ENCODE measurements at regions not wholly inside any gene's neighbourhood (a gene's known extent, or its start where the extent isn't known, plus 50 kb on each side); places are given as distances from the start of the nearest gene placed in this dataset.

- DNase-seq: no peak
Observed at GRCh38 chr13:91101381-91101780, 246.1 kb upstream of the MIR17HG start.

GRCh38 chr13:91105270-91105669, 242.2 kb upstream of the MIR17HG start:
- no peak for DNase-seq

- DNase-seq: no peak
Observed at GRCh38 chr13:91106565-91106964, 240.9 kb upstream of the MIR17HG start.

- no peak for DNase-seq
Observed at GRCh38 chr13:91108315-91108714, 239.2 kb upstream of the MIR17HG start.

GRCh38 chr13:91111476-91112200, 235.8 kb upstream of the MIR17HG start:
- no peak for DNase-seq

GRCh38 chr13:91112201-91112923, 235.1 kb upstream of the MIR17HG start:
- no peak for DNase-seq

- no peak for DNase-seq
Observed at GRCh38 chr13:91112924-91113277, 234.6 kb upstream of the MIR17HG start.

GRCh38 chr13:91115776-91116175, 231.7 kb upstream of the MIR17HG start:
- no peak for DNase-seq

GRCh38 chr13:91117351-91117750, 230.1 kb upstream of the MIR17HG start:
- DNase-seq: no peak

GRCh38 chr13:91119643-91120042, 227.8 kb upstream of the MIR17HG start:
- DNase-seq: no peak

- no peak for DNase-seq
Observed at GRCh38 chr13:91122766-91123165, 224.7 kb upstream of the MIR17HG start.

- no peak for DNase-seq
Observed at GRCh38 chr13:91123456-91124127, 223.9 kb upstream of the MIR17HG start.

GRCh38 chr13:91126806-91127205, 220.7 kb upstream of the MIR17HG start:
- no peak for DNase-seq

GRCh38 chr13:91127995-91128394, 219.5 kb upstream of the MIR17HG start:
- no peak for DNase-seq

- no peak for DNase-seq
Observed at GRCh38 chr13:91132381-91132780, 215.1 kb upstream of the MIR17HG start.

- DNase-seq: no peak
Observed at GRCh38 chr13:91132786-91133185, 214.7 kb upstream of the MIR17HG start.

GRCh38 chr13:91133941-91134802, 213.3 kb upstream of the MIR17HG start:
- DNase-seq: peak; percentile 39

GRCh38 chr13:91134803-91135184, 212.7 kb upstream of the MIR17HG start:
- DNase-seq: no peak

GRCh38 chr13:91135376-91135775, 212.1 kb upstream of the MIR17HG start:
- DNase-seq: no peak

- DNase-seq: no peak
Observed at GRCh38 chr13:91135968-91136367, 211.5 kb upstream of the MIR17HG start.

- DNase-seq: no peak
Observed at GRCh38 chr13:91136806-91137205, 210.7 kb upstream of the MIR17HG start.

GRCh38 chr13:91139232-91139631, 208.3 kb upstream of the MIR17HG start:
- DNase-seq: no peak

GRCh38 chr13:91141543-91142061, 205.9 kb upstream of the MIR17HG start:
- no peak for DNase-seq
